Colonic mucosa (tissue), 4 donors: ENCODE measurements at regions not wholly inside any gene's neighbourhood (a gene's known extent, or its start where the extent isn't known, plus 50 kb on each side); places are given as distances from the start of the nearest gene placed in this dataset.

Experiments used
- DNase-seq: peaks from one replicate; pipeline ENCODE4 v3.0.0-alpha.2; 2020
- H3K27ac ChIP-seq: fragments of 200-600 bp; one replicate; pipeline ENCODE4 v1.8.0; 2021
- H3K27me3 ChIP-seq: fragments of 200-600 bp; one replicate; pipeline ENCODE4 v1.8.0; 2021
- H3K36me3 ChIP-seq: fragments of 200-600 bp; one replicate; pipeline ENCODE4 v1.8.0; 2021
- H3K4me1 ChIP-seq: fragments of 200-600 bp; one replicate; pipeline ENCODE4 v1.8.0; 2021; ENCODE audit warnings: mild to moderate bottlenecking
- H3K4me3 ChIP-seq: fragments of 200-600 bp; one replicate; pipeline ENCODE4 v1.8.0; 2021
- H3K9ac ChIP-seq, 2 donors: one replicate each; pipeline ENCODE4 v1.7.0; 2013; ENCODE audit warnings: control low read depth in 2 of 2, low read depth in 2 of 2, low read length in 2 of 2
- H3K9me3 ChIP-seq: fragments of 200-600 bp; one replicate; pipeline ENCODE4 v1.8.0; 2021
- intact Hi-C: fragments of 100-400 bp; cut with DNase I; formaldehyde crosslinking; loops from one replicate; pipeline ENCODE4 v1.14.1; 2022
- TF ChIP-seq, protein P1 (sequence below): fragments of 200-600 bp; IDR thresholded peaks from one replicate; pipeline ENCODE4 v1.8.0; 2022; ENCODE audit warnings: antibody characterized with exemption, mild to moderate bottlenecking
- donor health status: healthy.
- donor health status: DM: no; HTN: no; CAD: no.
- donor health status: DM: no; HTN: no; CAD: no.

DNA sequence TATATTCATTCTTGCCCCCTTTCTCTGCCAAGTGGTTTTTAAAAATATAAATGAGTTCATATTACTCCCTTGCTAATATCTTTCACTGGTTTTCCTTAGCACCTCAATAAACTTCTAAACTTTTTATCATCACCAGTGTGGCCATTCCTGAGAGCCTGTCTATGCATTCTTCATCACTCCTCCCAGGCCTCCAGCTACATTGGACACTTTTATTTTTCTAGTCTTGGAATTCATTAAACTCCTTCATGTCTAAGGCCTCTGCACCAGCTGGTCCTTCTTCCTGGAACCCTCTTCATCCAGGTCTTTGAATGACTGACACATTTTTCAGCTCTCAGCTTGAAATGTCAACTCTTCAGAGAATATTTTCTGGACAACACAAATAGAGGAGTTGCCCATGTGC is 120.4 kb upstream of the P2RY1 start:
- no peak for DNase-seq
- Histone ChIP-seq H3K9ac (no peak overlapping the region), H3K27ac (no peak overlapping the region), H3K4me3 (no peak overlapping the region), H3K4me1 (no peaks in the 10 kb centered on the region), H3K36me3 (no peaks in the 10 kb centered on the region), H3K27me3 (no peaks in the 10 kb centered on the region), H3K9me3 (no peaks in the 10 kb centered on the region)
- TF ChIP-seq, protein P1, sequence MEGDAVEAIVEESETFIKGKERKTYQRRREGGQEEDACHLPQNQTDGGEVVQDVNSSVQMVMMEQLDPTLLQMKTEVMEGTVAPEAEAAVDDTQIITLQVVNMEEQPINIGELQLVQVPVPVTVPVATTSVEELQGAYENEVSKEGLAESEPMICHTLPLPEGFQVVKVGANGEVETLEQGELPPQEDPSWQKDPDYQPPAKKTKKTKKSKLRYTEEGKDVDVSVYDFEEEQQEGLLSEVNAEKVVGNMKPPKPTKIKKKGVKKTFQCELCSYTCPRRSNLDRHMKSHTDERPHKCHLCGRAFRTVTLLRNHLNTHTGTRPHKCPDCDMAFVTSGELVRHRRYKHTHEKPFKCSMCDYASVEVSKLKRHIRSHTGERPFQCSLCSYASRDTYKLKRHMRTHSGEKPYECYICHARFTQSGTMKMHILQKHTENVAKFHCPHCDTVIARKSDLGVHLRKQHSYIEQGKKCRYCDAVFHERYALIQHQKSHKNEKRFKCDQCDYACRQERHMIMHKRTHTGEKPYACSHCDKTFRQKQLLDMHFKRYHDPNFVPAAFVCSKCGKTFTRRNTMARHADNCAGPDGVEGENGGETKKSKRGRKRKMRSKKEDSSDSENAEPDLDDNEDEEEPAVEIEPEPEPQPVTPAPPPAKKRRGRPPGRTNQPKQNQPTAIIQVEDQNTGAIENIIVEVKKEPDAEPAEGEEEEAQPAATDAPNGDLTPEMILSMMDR = no peak
- intact Hi-C loops = no loop called here

DNA sequence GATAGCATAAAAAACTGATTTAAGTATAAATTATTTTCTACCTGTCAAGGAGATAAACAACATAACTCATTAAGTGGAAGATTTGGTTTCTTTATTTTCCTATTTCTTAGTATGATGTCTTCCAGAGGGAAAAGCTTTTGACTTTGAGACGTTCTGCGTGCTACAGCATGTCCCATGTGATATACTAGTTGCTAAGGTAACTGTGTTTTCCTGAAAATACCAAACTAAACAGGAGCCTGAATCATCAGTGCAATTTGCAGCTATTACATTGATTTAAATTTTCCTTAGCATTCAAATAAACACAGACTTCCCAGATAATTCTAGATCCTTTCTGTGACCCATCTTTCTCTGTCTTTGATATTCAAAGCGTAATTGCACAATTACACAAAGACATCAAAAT is 117.7 kb upstream of the P2RY1 start:
- H3K4me1 ChIP-seq = no peaks in the 10 kb centered on the region
- no peaks in the 10 kb centered on the region for H3K9me3 ChIP-seq
- intact Hi-C loops = no loop called here
- no peak for DNase-seq
- H3K36me3 ChIP-seq = no peaks in the 10 kb centered on the region
- H3K27me3 ChIP-seq = no peaks in the 10 kb centered on the region
- H3K27ac ChIP-seq = no peak overlapping the region
- no peak overlapping the region for H3K4me3 ChIP-seq
- H3K9ac ChIP-seq = no peak overlapping the region
- TF ChIP-seq, protein P1 = no peak

DNA sequence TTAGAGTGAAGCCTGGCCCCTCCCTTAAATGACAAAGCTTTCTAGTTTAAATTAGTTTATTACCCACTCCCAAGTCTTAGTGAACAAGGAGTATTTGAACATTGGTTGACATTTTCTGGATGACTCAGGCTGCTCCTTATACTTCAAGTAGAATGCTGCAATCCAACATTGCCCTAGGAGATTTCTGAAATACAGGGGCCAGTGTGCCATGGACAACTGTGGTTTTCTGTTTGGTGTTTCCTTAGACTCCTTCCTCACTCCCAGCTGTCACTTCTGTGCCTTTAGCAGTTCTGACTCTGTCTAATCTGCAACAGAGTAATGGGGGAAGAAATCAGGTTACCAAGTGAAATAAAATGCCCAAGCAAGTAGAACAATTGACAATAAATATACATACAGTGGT is 116.1 kb upstream of the P2RY1 start:
- H3K4me3 ChIP-seq = no peak overlapping the region
- H3K9ac ChIP-seq = no peak overlapping the region
- no peak for DNase-seq
- TF ChIP-seq, protein P1 = no peak
- H3K27ac ChIP-seq = no peak overlapping the region
- H3K9me3 ChIP-seq = no peaks in the 10 kb centered on the region
- H3K36me3 ChIP-seq = no peaks in the 10 kb centered on the region
- H3K27me3 ChIP-seq = no peaks in the 10 kb centered on the region
- H3K4me1 ChIP-seq = no peaks in the 10 kb centered on the region
- intact Hi-C loops = no loop called here

DNA sequence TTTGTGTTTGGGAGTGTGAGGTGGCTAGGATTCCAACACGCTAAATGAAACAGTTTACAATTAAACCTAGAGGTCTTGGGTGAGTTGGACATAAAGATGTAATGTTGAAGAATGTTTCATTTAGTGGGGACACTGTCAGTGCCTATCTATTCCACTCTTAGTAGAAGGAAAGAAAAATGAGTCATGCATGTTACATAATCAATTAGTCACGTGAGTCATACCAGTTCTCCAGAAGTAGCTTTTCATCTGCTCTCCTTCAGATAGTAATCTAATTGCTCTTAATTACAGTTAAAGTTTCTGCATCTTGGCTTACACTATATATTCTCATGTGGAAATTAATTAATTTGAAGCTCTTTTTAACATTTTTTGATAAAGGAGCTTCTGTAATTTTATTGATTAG is 115.7 kb upstream of the P2RY1 start:
- H3K27ac ChIP-seq = no peak overlapping the region
- intact Hi-C loops = no loop called here
- no peaks in the 10 kb centered on the region for H3K36me3 ChIP-seq
- no peaks in the 10 kb centered on the region for H3K9me3 ChIP-seq
- TF ChIP-seq, protein P1 = no peak
- H3K27me3 ChIP-seq = no peaks in the 10 kb centered on the region
- H3K9ac ChIP-seq = no peak overlapping the region
- H3K4me3 ChIP-seq = no peak overlapping the region
- no peaks in the 10 kb centered on the region for H3K4me1 ChIP-seq
- no peak for DNase-seq

DNA sequence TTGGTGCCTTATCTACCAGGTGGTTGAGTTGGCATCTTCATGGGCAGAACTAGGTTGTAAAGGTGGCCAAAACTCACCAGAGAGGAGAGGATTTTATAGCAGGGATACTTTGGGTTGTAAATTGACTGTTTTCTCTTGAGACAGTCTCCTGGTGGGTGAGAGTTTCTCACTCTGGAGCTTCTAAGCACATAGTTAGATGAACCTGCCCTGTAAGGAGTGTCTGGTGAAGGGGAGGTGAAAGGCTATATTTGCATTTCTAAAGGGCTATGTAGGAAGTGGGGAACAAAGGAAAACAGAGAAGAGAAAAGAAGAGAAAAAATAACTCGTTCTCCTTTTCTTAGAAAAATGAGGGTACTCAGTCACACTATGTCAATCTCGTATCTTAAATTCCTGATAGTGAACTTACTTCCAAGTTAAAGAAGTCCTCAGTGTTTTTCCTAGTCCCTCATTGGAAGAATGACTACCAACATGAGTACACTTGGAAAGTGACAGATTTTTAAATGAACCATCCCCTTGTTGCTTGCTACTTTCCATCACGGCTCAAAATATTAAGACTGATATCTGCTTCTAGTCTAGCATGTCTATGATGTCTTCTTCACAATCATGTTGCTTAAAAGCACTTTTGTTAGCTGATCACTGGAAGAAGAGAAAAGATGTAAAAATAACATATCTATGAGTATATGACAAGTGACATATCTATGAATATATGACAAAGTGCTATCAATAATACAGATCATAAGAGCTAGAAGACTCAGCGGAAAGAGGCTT is 113.8 kb upstream of the P2RY1 start:
- H3K27ac ChIP-seq = no peak overlapping the region
- no peaks in the 10 kb centered on the region for H3K36me3 ChIP-seq
- H3K9ac ChIP-seq = no peak overlapping the region
- no peaks in the 10 kb centered on the region for H3K9me3 ChIP-seq
- H3K4me3 ChIP-seq = no peak overlapping the region
- intact Hi-C loops = no loop called here
- DNase-seq = no peak
- TF ChIP-seq, protein P1 = no peak
- H3K4me1 ChIP-seq = no peaks in the 10 kb centered on the region
- H3K27me3 ChIP-seq = no peaks in the 10 kb centered on the region
